Activated T-helper 1 cell treated with anti-CD3 and anti-CD28 coated beads, Interleukin-12 subunit alpha, Interleukin-12 subunit beta, Interleukin-2, Interleukin-4 antibody, amounts not matched to agents 30 ng/mL and 10 ng/mL and 1 ng/mL, durations not matched to agents 14 hours and 24 hours and 36 hours (primary cell): ENCODE measurements at regions not wholly inside any gene's neighbourhood (a gene's known extent, or its start where the extent isn't known, plus 50 kb on each side); places are given as distances from the start of the nearest gene placed in this dataset.
"Not testable (repeated sequence)": the region's sequence is repeated elsewhere in the genome, so short reads cannot be mapped to it uniquely, and the experiment has no call there.

Source experiments
- DNase-seq: peaks from one replicate; pipeline ENCODE4 v3.0.0; 2021; ENCODE audit warnings: low spot score
- H3K27ac Mint-ChIP-seq: one replicate; pipeline ENCODE4 v1.8.0; 2021; ENCODE audit warnings: mild to moderate bottlenecking, mixed read lengths
- H3K27me3 Mint-ChIP-seq: one replicate; pipeline ENCODE4 v1.8.0; 2022; ENCODE audit warnings: mild to moderate bottlenecking, moderate library complexity, mixed read lengths; ENCODE audit not compliant: insufficient read depth
- H3K36me3 Mint-ChIP-seq: one replicate; pipeline ENCODE4 v1.8.0; 2021; ENCODE audit warnings: low read depth, mixed read lengths
- H3K4me1 Mint-ChIP-seq: one replicate; pipeline ENCODE4 v1.8.0; 2021; ENCODE audit warnings: low read depth, mixed read lengths
- H3K4me3 Mint-ChIP-seq: one replicate; pipeline ENCODE4 v1.8.0; 2021; ENCODE audit warnings: mild to moderate bottlenecking, moderate library complexity, mixed read lengths
- H3K9me3 Mint-ChIP-seq: one replicate; pipeline ENCODE4 v1.8.0; 2021; ENCODE audit warnings: mixed read lengths
- intact Hi-C: fragments of 100-400 bp; cut with micrococcal nuclease; formaldehyde crosslinking; loops from one replicate; pipeline ENCODE4 v1.15.1; 2024

DNA sequence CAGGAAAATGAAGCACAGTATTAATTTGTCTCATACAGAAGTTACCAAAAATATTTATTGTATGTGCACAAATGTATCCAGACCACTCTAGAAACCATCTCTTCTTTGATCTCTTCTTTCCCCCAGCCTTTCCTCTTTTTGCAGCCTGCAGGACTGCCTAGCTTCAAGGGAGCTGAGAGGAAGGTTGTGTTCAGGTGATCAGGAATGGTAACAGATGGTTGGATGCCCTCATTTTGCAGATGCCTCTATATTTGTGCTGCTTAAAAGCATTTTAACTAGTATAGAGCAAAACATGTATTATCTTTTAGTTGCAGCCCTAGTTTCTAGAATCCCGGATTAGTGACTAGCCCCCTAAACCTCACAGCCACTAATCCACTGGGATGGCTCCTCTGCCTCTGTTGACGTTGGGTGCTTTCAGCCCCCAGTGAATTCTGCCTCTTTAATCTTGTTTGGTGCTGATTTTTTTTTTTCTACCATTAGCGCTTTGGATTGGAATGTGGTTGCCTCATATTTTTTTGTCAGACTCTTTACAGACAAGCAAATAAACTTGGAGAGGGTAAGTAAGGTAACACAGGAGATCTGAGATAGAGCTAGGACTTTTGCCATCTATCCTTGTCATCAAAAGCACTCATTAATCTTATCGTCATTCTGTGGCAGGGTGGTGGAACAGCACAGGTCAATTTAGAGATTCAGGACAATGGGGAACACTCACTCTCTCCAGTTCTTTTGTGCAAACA lies 103.8 kb upstream of the NDUFV2 start:
- Mint-ChIP-seq H3K4me1 (no peaks in the 10 kb centered on the region), H3K27ac (no peak overlapping the region), H3K9me3 (no peaks in the 10 kb centered on the region), H3K36me3 (no peaks in the 10 kb centered on the region), H3K4me3 (no peak overlapping the region), H3K27me3 (peaks cover 37% of the 10 kb centered on the region)
- intact Hi-C loops, result no loop called here
- DNase-seq, result no peak

DNA sequence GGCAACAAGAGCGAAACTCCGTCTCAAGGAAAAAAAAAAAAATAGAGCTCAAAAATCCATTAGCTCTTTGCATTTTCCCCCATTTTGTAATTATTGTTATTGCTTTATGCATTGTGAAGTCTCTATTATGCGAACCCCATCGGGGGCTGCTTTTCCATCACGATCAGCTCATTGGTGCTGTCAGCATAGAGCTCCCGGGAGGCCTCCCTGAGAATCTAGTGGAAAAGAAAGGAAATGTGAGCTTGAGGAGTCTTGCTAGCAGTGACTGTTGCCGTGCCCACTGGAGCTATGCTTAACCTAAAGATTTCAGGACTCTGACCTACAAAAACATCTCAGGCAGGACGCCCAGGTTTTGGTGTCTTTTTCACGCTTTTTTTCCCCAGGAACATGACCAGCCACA lies 102.6 kb upstream of the NDUFV2 start:
- no peaks in the 10 kb centered on the region for H3K4me1 Mint-ChIP-seq
- intact Hi-C loops, result no loop called here

DNA sequence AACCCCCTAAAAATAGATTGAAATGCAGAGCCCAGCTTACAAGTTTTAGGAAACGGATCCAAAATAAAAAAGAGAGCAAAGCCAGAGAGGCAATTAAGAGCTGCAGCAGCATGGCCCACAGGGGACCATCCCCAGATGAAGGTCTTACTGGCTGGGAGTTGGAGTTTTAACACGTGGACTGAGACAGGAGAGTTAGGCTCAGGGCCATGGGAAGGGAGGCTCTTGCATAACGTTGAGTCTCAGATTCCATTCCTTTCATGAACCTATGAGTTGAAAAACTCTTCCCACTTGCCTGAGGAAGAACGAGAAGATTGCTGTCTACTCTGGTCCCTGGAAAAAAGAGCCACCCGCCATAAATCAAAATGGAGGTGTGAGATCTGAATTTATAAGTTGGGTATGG lies 101.8 kb upstream of the NDUFV2 start:
- Mint-ChIP-seq H3K36me3 (no peaks in the 10 kb centered on the region), H3K27me3 (peaks cover 32% of the 10 kb centered on the region), H3K27ac (no peak overlapping the region), H3K4me3 (no peak overlapping the region), H3K4me1 (no peaks in the 10 kb centered on the region), H3K9me3 (no peaks in the 10 kb centered on the region)
- DNase-seq, result no peak
- intact Hi-C loops, result no loop called here

More for the DNA sequence above, 102.6 kb upstream of the NDUFV2 start:
- Mint-ChIP-seq H3K27ac (no peak overlapping the region), H3K9me3 (no peaks in the 10 kb centered on the region), H3K36me3 (no peaks in the 10 kb centered on the region), H3K4me3 (no peak overlapping the region), H3K27me3 (peaks cover 32% of the 10 kb centered on the region)
- DNase-seq, result no peak

DNA sequence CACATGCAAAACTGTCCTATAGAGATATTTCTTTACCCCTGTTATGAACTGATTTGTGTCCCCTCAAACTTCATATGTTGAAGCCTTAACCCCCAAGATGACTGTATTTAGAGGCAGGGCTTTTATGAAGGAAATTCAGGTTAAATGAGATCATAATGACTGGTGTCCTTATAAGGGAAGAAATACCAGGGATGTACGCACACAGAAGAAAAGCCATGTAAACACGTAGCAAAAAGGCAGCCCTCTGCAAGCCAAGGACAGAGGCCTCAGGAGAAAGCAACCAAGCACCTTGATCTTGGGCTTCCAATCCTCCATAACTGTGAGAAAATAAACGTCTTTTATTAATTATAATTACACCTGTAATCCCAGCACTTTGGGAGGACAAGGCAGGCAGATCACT lies 101.3 kb upstream of the NDUFV2 start:
- no peak for DNase-seq

DNA sequence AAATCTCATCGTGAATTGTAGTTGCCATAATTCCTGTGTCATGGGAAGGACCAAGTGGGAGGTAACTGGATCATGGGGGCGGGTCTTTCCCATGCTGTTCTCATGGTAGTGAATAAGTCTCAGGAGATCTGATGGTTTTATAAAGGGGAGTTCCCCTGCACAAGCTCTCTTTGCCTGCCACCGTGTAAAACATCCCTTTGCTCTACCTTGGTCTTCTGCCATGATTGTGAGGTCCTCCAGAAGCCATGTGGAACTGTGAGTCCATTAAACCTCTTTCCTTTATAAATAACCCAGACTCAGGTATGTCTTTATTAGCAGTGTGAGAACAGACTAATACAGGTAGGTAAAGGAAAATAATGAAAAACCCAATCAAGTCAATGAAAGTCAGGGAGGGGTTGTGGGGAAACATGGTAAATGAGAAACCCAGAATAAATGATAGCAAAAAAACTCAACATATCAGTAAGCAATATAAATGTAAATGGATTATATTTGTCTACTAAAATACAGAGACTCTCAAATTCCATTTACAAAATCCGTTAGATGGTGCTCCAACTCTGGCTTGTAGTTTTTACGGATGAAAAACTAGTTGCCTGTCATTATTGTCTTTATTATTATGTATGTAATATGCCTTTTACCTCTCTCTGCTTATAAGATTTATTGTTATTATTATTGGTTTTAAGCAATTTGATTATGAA lies 98.9 kb upstream of the NDUFV2 start:
- intact Hi-C loops, result no loop called here
- Mint-ChIP-seq H3K9me3 (no peaks in the 10 kb centered on the region), H3K27me3 (peaks cover 30% of the 10 kb centered on the region), H3K27ac (no peak overlapping the region), H3K4me3 (no peak overlapping the region), H3K36me3 (no peaks in the 10 kb centered on the region), H3K4me1 (no peaks in the 10 kb centered on the region)
- DNase-seq, result no peak

More for the DNA sequence above, 101.3 kb upstream of the NDUFV2 start:
- no peak overlapping the region for H3K4me3 Mint-ChIP-seq
- H3K36me3 Mint-ChIP-seq, result no peaks in the 10 kb centered on the region
- H3K27me3 Mint-ChIP-seq, result peaks cover 32% of the 10 kb centered on the region
- no peak overlapping the region for H3K27ac Mint-ChIP-seq
- no peaks in the 10 kb centered on the region for H3K4me1 Mint-ChIP-seq
- intact Hi-C loops, result no loop called here
- no peaks in the 10 kb centered on the region for H3K9me3 Mint-ChIP-seq

DNA sequence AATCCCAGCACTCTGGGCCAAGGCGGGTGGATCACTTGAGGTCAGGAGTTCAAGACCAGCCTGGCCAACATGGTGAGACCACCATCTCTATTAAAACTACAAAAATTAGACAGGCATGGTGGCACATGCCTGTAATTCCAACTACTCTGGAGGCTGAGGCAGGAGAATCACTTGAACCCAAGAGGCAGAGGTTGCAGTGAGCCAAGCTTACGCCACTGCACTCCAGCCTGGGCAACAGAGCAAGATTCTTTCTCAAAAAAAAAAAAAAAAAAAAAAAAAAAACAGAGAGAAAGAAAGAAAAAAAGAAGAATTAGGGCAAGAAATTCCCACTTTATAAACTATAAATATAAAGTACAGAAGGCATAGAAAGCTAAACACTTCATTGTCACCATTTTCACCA lies 98.2 kb upstream of the NDUFV2 start:
- peaks cover 27% of the 10 kb centered on the region for H3K27me3 Mint-ChIP-seq
- H3K27ac Mint-ChIP-seq, result not testable (repeated sequence)

DNA sequence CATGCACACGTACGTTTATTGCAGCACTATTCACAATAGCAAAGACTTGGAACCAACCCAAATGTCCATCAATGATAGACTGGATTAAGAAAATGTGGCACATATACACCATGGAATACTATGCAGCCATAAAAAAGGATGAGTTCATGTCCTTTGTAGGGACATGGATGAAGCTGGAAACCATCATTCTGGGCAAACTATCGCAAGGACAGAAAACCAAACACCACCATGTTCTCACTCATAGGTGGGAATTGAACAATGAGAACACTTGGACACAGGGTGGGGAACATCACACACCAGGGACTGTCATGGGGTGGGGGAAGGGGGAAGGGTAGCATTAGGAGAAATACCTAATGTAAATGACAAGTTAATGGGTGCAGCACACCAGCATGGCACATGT lies 94.8 kb upstream of the NDUFV2 start:
- H3K4me3 Mint-ChIP-seq, H3K36me3 Mint-ChIP-seq, H3K9me3 Mint-ChIP-seq, H3K27ac Mint-ChIP-seq, intact Hi-C loops, DNase-seq, H3K4me1 Mint-ChIP-seq: not testable (repeated sequence)
- peaks cover 16% of the 10 kb centered on the region for H3K27me3 Mint-ChIP-seq

More for the DNA sequence above, 98.2 kb upstream of the NDUFV2 start:
- intact Hi-C loops, H3K36me3 Mint-ChIP-seq, H3K4me3 Mint-ChIP-seq, H3K4me1 Mint-ChIP-seq, DNase-seq, H3K9me3 Mint-ChIP-seq: not testable (repeated sequence)

DNA sequence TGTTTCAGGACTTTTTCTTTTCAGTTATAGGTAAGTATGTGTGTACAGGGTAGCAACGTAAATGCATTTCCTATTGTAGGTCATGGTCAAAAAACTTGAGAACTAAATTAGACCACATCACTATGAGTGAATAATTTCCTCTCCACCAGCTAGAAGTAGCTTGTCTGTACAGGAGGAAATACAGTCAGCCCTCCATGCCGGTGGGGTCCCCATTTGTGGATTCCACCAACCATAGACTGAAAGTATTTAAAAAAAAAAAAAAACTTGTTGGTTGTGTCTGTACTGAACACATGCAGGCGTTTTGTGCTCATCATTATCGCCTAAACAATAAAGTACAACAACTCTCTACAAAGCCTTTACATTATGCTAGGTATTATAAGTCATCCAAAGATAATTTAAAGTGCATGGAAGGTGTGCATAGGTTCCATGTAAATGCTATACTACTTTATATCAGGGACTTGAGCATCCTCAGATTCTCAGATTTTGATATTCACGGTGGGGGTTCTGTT lies 94.2 kb upstream of the NDUFV2 start:
- H3K36me3 Mint-ChIP-seq, result no peaks in the 10 kb centered on the region
- no peak for DNase-seq
- H3K9me3 Mint-ChIP-seq, result no peaks in the 10 kb centered on the region
- no peak overlapping the region for H3K4me3 Mint-ChIP-seq
- H3K27ac Mint-ChIP-seq, result no peak overlapping the region
- intact Hi-C loops, result no loop called here
- peaks cover 12% of the 10 kb centered on the region for H3K27me3 Mint-ChIP-seq
- no peaks in the 10 kb centered on the region for H3K4me1 Mint-ChIP-seq

DNA sequence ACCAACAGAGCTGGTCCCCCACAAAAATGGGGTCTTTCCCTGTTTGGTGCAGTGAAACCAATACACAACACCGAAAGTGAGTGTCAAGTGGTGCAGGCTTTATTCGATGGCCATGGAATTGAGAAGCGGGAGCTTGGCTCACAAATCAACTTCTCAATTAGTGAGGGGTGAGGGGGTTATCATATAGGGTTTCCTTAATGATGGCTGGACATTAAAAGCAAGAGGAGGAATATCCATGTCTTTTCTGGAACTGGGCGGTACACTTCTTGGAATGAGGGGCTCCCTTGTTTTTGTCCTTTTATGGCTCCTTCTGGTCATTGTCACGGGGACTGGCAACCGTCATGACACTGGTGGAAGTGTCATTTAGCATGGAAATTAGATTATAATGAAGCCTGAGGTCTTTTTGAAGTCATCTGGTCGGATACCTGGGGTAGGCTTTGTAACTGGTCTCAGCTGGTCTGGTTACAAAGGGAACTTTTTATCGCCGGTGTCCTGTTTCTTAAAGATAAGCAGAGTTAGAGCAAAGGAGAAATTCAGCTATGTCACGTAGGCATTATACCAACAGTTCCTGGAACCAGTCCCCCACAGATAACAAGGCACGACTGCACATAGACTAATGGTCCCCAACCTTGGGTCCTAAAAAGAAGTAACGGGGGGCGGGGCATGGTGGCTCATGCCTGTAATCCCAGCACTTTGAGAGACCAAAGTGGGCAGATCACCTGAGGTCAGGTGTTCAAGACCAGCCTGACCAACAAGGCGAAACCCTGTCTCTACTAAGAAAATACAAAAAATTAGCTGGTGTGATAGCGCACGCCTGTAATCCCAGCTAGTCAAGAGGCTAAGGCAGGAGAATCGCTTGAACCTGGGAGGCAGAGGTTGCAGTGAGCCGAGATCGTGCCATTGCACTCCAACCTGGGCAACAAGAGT lies 93.5 kb upstream of the NDUFV2 start:
- no peaks in the 10 kb centered on the region for H3K4me1 Mint-ChIP-seq
- H3K27ac Mint-ChIP-seq, result no peak overlapping the region
- H3K27me3 Mint-ChIP-seq, result peaks cover 8% of the 10 kb centered on the region
- no peak overlapping the region for H3K4me3 Mint-ChIP-seq
- no peaks in the 10 kb centered on the region for H3K9me3 Mint-ChIP-seq
- intact Hi-C loops, result no loop called here
- H3K36me3 Mint-ChIP-seq, result no peaks in the 10 kb centered on the region
- DNase-seq, result no peak

DNA sequence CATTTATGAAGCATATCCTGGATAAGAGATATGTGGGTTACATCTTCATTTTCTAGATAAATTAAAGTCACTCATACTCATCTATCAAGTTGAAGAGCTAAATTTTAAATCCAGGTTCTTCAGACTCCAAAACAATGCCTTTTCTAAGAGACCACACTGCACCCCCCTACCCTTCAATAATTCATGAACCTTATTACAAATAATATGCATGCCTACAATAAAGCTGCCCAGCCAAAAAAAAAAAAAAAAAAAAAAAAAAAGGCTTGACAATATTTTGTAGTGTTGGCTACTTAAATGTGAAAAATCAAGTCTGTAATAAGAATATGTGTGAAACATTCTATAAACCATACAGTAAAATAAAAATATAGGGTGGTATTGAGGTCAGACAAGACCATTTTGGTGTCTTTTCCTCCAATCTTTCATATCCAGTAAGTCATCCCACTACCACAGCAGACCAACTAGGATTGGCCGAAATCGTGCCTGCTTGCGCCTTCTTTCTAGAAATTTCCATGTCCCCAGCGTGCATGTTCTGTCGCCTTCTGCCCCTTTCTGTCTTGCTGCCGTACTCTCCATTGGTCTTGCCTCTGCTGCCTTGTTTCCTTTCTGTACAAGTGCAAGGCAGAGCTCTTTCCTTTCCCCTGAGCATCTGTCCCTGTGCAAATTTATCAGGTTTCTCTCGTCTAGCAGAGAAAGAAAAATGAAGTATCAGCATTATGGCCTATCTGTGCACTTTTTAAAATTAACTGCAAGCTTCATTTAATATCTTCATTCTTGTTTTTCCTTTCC lies 92.6 kb upstream of the NDUFV2 start:
- Mint-ChIP-seq H3K27ac (no peak overlapping the region), H3K4me3 (no peak overlapping the region), H3K36me3 (no peaks in the 10 kb centered on the region), H3K27me3 (peaks cover 8% of the 10 kb centered on the region), H3K4me1 (no peaks in the 10 kb centered on the region), H3K9me3 (no peaks in the 10 kb centered on the region)
- no peak for DNase-seq
- intact Hi-C loops, result no loop called here

DNA sequence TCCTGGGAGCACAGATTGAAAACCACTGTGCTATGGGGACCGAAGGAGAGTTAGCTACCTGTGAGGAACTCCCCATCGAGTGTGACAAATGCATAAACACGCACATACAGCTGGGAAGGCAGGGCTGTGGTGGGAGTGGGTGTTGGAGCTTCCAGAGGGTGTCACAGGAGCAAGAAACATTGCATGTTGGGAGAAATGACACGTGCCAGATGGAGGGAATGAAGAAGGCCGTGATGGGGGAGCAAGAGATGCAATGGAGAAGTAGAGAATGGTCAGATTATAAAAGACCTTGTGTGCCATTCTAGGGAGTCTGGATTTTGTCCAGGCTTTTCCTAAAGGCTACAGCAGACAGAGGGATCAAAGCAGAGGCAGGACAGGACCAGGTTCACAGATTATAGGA lies 91.1 kb upstream of the NDUFV2 start:
- DNase-seq, result no peak
- intact Hi-C loops, result no loop called here
- Mint-ChIP-seq H3K9me3 (no peaks in the 10 kb centered on the region), H3K4me3 (no peak overlapping the region), H3K36me3 (no peaks in the 10 kb centered on the region), H3K27ac (no peak overlapping the region), H3K27me3 (peaks cover 8% of the 10 kb centered on the region), H3K4me1 (no peaks in the 10 kb centered on the region)

DNA sequence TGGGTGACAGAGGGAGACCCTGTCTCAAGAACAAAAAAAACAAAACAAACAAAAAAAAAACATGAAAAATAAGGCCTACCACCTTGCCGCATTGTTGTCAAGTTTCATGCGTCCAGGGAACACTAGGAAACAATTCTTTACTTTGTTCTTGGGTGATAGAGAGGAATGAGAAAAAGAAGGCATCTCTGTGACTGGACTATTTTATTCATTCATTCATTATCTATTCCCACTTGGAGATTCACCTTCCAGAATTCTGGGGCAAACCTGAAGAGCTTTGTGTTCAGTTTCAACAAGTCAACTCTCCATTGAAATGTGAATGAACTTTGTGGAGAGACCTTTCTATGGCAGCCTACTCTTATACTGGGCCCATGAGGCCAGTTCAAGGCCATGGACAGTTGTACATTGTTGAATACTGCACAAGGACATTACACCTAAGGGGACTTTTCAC lies 88.5 kb upstream of the NDUFV2 start:
- no peak overlapping the region for H3K27ac Mint-ChIP-seq
- H3K4me1 Mint-ChIP-seq, result peaks cover 10% of the 10 kb centered on the region
- DNase-seq, result no peak
- intact Hi-C loops, result no loop called here
- H3K9me3 Mint-ChIP-seq, result no peaks in the 10 kb centered on the region
- H3K4me3 Mint-ChIP-seq, result no peak overlapping the region
- H3K36me3 Mint-ChIP-seq, result no peaks in the 10 kb centered on the region
- H3K27me3 Mint-ChIP-seq, result peaks cover 5% of the 10 kb centered on the region
